DND-41 (cell line): ENCODE measurements at regions not wholly inside any gene's neighbourhood (a gene's known extent, or its start where the extent isn't known, plus 50 kb on each side); places are given as distances from the start of the nearest gene placed in this dataset.

Experiments
- CTCF ChIP-seq: IDR thresholded peaks from 2 replicates; pipeline ENCODE4 v1.5.1; 2012; ENCODE audit warnings: borderline replicate concordance, low read length, moderate library complexity, mild to moderate bottlenecking; ENCODE audit not compliant: poor library complexity, severe bottlenecking; ENCODE audit errors: extremely low read depth
- EZH2 ChIP-seq: IDR thresholded peaks from 3 replicates; pipeline ENCODE4 v1.6.1; 2012; ENCODE audit warnings: borderline replicate concordance, low read depth, mild to moderate bottlenecking, moderate library complexity, low read length, inconsistent platforms; ENCODE audit not compliant: severe bottlenecking

- TF ChIP-seq CTCF (no peak), EZH2 (no peak)
Measured at GRCh38 chr6:163776196-163776905, 361.8 kb downstream of the QKI start.
